Motor neuron (in vitro differentiated cells): ENCODE measurements at regions not wholly inside any gene's neighbourhood (a gene's known extent, or its start where the extent isn't known, plus 50 kb on each side); places are given as distances from the start of the nearest gene placed in this dataset.
"Not testable (repeated sequence)": the region's sequence is repeated elsewhere in the genome, so short reads cannot be mapped to it uniquely, and the experiment has no call there.

Experiments used
- ATAC-seq, 8 experiments: fragments of 200-7000 bp; cut with Tn5 transposase; replicated peaks in 6 of 8; 2 replicates each; pipeline ENCODE4 v1.8.0; 2021; ENCODE audit warnings: mild to moderate bottlenecking in 8 of 8, moderate library complexity in 8 of 8
- H3K27ac ChIP-seq, 2 donors: fragments of 250-450 bp; sonication (Bioruptor Pico); 2 replicates each; pipeline ENCODE4 v1.9.0; 2021; ENCODE audit warnings: antibody characterized with exemption in 2 of 2, mild to moderate bottlenecking in 2 of 2, moderate library complexity in 1 of 2
- H3K4me1 ChIP-seq, 2 donors: fragments of 250-450 bp; sonication (Bioruptor Pico); replicated peaks in 1 of 2; 2 replicates each; pipeline ENCODE4 v1.6.1; 2021; ENCODE audit warnings: antibody characterized with exemption in 2 of 2, mild to moderate bottlenecking in 2 of 2, moderate library complexity in 1 of 2
- H3K4me3 ChIP-seq, 5 donors: fragments of 250-450 bp; sonication (Bioruptor Pico); 2 replicates each; pipeline ENCODE4 v1.9.0; 2021; ENCODE audit warnings: antibody characterized with exemption in 5 of 5, mild to moderate bottlenecking in 5 of 5, moderate library complexity in 4 of 5
- WGBS, 10 experiments: fragments of 450-650 bp; shearing (Covaris generic); methylation state at CpG; one replicate each; pipeline ENCODE4 v1.0.0; 2022; 5-methylcytosine and 5-hydroxymethylcytosine counted together
- in situ Hi-C, 9 experiments: fragments of 400-800 bp; cut with MboI; loops; one replicate each; pipeline ENCODE4 v1.15.0; 2021; ENCODE audit warnings: low sequenced_read_pairs in 9 of 9, low pct_unique_long_range_greater_than_20kb in 2 of 9; ENCODE audit not compliant: unreplicated experiment in 9 of 9

DNA sequence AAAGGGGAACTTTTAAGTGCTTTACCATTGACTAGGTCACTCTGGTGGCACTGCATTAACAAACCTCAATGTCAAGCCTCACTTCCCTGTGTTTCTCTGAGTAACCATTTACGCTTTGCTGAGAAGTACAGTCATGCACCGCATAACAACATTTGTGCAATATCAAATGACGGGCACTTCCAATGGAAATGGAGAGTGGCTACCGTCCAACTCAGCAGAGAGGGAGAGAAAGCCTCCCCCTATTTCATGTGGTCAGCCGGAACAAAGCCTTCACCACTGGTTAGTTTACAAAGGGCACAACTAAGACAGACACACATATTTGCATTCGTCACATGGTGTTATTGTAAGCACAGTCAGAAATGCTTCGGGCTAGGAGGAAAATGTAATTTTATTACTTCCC, 117.3 kb downstream of the RASSF10 start:
- H3K4me3 ChIP-seq, result no peak overlapping the region
- peak; percentile 29 to 98 (median 74) for ATAC-seq
- 40 to 80% (median 64%) methylated on average over 1 to 7 of the region's 7 CpGs; no CpG with 5 or more reads in 1 of the 10 experiments for WGBS, 10 experiments
- H3K4me1 ChIP-seq, result no peaks in the 10 kb centered on the region
- in situ Hi-C loops, result loop anchor here in 1 of 9 experiments (25.0 kb wide), 1 partner anchor 111 kb away; no protein-coding TSS in a partner anchor
- H3K27ac ChIP-seq, result no peak overlapping the region

DNA sequence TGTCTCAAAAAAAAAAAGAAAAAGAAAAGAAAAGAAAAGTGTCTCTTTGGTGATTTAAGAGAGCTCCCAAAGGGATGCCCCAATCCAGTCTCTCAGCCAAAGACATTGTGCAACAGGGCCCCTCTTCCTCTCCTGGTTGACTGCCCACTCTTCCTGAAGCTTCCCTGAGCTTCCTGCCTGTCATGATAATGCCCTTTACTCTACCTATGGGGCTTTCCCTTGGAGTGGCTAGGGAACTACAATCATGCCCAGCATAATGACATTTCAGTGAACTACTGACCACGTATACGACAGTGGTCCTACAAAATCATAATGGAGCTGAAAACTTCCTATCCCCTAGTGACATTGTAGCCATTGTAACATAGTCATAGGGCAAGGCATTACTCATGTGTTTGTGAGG, 118.0 kb downstream of the RASSF10 start:
- Histone ChIP-seq H3K4me3 (no peak overlapping the region), H3K27ac (no peak overlapping the region), H3K4me1 (no peaks in the 10 kb centered on the region)
- WGBS, 10 experiments, result 67 to 100% (median 94%) methylated on average over 2 of the region's 2 CpGs; no CpG with 5 or more reads in 6 of the 10 experiments
- in situ Hi-C loops, result loop anchor here in 1 of 9 experiments (25.0 kb wide), 1 partner anchor 110 kb away; no protein-coding TSS in a partner anchor
- no peak for ATAC-seq

DNA sequence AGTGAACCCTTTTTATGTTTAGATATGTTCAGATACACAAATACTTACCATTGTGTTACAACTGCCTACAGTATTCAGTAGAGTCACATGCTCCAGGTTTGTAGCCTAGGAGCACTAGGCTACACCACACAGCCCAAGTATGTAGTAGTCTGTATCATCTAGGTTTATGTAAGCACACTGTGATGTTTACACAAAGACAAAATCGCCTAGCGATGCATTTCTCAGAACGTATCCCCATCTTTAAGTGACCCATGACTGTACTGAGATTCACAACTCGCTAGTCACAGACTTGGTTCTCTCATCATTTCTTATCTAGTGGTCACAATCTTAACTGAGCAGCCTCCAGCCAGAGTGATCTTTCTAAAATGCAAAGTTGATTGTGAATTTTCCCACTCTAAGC, 119.2 kb downstream of the RASSF10 start:
- no peak overlapping the region for H3K4me3 ChIP-seq
- WGBS, 10 experiments, result 54 to 100% (median 84%) methylated on average over 3 to 4 of the region's 4 CpGs; no CpG with 5 or more reads in 2 of the 10 experiments
- H3K27ac ChIP-seq, result no peak overlapping the region
- in situ Hi-C loops, result loop anchor here in 1 of 9 experiments (25.0 kb wide), 1 partner anchor 109 kb away; no protein-coding TSS in a partner anchor
- no peaks in the 10 kb centered on the region for H3K4me1 ChIP-seq
- peak in 1 of 8 experiments; percentile 77 for ATAC-seq

DNA sequence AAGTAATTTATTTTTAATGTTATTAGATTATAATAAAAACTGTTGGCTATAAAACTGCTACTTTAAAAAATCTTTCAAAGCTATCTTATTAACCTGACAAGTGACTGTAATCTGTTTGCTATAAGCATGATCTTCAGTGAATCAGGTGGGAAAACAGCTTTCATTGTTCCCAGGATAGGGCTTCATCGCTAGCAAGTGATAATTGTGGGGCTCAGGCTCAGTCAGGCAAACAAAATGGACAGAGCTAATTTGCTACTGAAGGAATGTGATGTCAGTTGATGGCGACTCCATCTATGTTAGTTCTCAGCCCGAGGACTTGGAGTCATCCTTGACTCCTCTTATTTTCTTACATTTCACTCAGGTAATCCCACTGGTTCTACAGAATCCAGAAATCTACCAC, 125.0 kb downstream of the RASSF10 start:
- in situ Hi-C loops, result loop anchor here in 1 of 9 experiments (25.0 kb wide), 1 partner anchor 103 kb away; no protein-coding TSS in a partner anchor
- no peak for ATAC-seq
- Histone ChIP-seq H3K4me3 (no peak overlapping the region), H3K27ac (no peak overlapping the region), H3K4me1 (peaks cover 7 to 21% of the 10 kb centered on the region in 2 donors)
- 47 to 88% (median 71%) methylated on average over 1 to 3 of the region's 3 CpGs; no CpG with 5 or more reads in 5 of the 10 experiments for WGBS, 10 experiments

DNA sequence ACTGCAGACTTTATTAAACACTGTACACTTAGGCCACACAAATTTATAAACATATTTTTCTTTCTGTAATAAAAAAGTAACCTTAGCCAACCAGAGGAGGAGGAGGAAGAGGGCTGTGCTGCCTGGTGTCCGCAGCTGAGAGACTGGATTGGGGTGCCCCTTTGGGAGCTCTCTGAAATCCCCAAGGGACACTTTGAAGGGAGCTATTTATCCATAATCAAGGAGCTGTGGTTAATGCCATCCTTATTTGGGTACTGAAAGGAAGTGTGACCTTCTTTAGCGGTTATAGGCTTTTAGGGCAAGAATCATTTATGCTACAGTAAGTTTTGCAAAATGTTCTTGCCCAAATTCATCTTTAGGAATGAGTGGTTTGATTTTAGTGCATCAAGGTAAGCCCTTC, 125.8 kb downstream of the RASSF10 start:
- in situ Hi-C loops, result loop anchor here in 1 of 9 experiments (25.0 kb wide), 1 partner anchor 102 kb away; no protein-coding TSS in a partner anchor
- Histone ChIP-seq H3K4me3 (no peak overlapping the region), H3K27ac (no peak overlapping the region), H3K4me1 (peaks cover 7 to 23% of the 10 kb centered on the region in 2 donors)
- WGBS, 10 experiments, result 0 to 100% (median 85%) methylated on average over 1 to 2 of the region's 2 CpGs; no CpG with 5 or more reads in 2 of the 10 experiments
- ATAC-seq, result peak in 5 of 8 experiments; percentile 14 to 44 (median 31)

DNA sequence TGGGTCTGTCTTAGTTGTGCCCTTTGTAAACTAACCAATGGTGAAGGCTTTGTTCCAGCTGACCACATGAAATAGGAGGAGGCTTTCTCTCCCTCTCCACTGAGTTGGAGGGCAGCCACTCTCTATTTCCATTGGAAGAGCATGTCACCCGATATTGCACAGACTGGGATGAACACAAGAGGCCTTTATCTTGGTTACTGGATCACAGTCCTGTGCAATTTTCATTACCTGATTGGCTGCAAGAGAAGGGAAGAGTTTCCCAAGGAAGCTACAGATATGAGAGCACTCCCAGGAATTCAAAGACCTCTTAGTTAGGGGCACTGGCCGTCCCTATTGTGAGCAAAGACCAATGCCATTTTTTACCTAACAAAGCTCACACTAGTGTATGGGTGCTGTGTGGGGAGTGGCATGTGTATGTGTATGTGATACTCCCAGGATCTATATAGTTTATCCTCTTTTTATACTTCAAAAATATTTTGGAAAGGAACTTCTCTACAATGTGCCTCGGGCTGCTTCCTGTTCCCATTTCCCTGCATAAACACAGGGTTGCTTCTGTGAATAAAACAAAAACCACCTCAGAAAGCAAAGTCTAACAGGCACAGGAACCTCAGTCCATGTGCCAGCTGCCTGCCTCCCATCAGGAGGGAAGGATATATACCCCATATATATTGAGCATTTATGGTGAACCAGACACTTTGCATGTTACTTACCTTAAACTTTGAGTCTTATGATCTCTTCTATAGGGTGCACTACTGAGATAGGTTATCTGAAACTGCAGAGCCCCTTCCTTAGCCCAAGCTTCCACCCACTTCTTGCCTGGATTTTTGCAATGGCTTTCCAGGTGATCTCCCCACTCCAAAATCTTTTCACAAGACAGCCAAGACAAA, 126.5 kb downstream of the RASSF10 start:
- Histone ChIP-seq H3K4me1 (peaks cover 14 to 30% of the 10 kb centered on the region in 2 donors), H3K27ac (no peak overlapping the region), H3K4me3 (no peak overlapping the region)
- WGBS, 10 experiments, result 17 to 69% (median 43%) methylated on average over 1 to 3 of the region's 3 CpGs; no CpG with 5 or more reads in 4 of the 10 experiments
- in situ Hi-C loops, result loop anchor here in 1 of 9 experiments (25.0 kb wide), 1 partner anchor 102 kb away; no protein-coding TSS in a partner anchor
- ATAC-seq, result peak; percentile 79 to 96 (median 92)

DNA sequence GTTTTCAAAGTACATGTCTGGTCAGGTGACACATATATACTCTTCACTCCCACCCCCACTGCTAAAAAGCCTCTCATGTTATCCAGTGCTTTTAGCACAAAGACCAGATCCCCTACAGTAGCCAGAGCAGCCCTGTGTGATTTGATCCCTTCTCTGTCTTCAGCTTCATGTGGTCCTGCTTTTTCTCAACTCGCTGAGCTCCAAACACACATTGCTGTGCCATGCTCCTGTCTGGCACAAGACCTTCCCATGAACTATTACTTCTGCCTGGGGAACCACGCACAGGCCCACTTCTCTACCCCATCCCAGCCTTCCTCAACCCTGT, 127.1 kb downstream of the RASSF10 start:
- 17 to 100% (median 76%) methylated on average over 1 to 2 of the region's 2 CpGs; no CpG with 5 or more reads in 3 of the 10 experiments for WGBS, 10 experiments

DNA sequence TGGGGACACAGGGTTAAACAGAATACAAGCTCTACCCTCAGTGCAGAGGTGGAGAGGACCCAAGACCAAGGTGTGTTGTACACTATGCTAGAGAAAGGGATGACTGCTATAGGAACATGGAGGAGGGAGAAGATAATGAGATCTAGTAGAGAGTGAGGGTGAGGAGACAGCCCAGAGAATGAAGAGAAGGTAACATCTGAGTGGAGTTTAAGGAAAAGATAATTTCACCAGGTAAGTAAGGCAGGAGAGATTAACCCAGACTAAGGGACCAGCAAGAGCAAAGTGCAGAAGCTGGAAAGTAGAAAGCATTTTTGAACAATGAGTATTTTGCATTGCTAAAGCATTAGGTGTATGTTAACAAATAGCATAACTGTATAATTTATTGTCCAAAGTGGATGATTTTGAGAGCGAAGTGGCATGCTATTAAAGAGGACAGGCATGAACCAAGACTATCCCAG, 128.8 kb downstream of the RASSF10 start:
- Histone ChIP-seq H3K27ac (no peak overlapping the region), H3K4me1 (peaks cover 17 to 34% of the 10 kb centered on the region in 2 donors), H3K4me3 (no peak overlapping the region)
- in situ Hi-C loops, result loop anchor here in 1 of 9 experiments (25.0 kb wide), 1 partner anchor 99 kb away; no protein-coding TSS in a partner anchor
- no peak for ATAC-seq
- 0 to 100% (median 48%) methylated on average over 1 of the region's 1 CpG; no CpG with 5 or more reads in 2 of the 10 experiments for WGBS, 10 experiments

More for the DNA sequence above, 127.1 kb downstream of the RASSF10 start:
- no peak overlapping the region for H3K4me3 ChIP-seq
- in situ Hi-C loops, result loop anchor here in 1 of 9 experiments (25.0 kb wide), 1 partner anchor 101 kb away; no protein-coding TSS in a partner anchor
- no peak overlapping the region for H3K27ac ChIP-seq
- peaks cover 17 to 34% of the 10 kb centered on the region in 2 donors for H3K4me1 ChIP-seq
- ATAC-seq, result no peak

DNA sequence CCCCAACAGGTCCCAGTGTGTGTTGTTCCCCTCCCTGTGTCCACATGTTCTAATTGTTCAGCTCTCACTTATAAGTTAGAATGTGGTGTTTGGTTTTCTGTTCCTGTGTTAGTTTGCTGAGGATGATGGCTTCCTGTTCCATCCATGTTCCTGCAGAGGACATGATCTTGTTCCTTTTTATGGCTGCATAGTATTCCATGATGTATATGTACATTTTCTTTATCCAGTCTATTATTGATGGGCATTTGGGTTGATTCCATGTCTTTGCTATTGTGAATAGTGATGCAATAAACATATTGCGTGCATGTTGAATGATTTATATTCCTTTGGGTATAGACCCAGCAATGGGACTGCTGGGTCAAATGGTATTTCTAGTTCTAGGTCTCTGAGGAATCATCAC, 130.0 kb downstream of the RASSF10 start:
- in situ Hi-C loops, result loop anchor here in 1 of 9 experiments (25.0 kb wide), 1 partner anchor 98 kb away; no protein-coding TSS in a partner anchor
- ATAC-seq, H3K27ac ChIP-seq, H3K4me3 ChIP-seq: not testable (repeated sequence)
- WGBS, 10 experiments, result 75 to 100% (median 100%) methylated on average over 1 of the region's 1 CpG; no CpG with 5 or more reads in 3 of the 10 experiments
- peaks cover 17 to 30% of the 10 kb centered on the region in 2 donors for H3K4me1 ChIP-seq

DNA sequence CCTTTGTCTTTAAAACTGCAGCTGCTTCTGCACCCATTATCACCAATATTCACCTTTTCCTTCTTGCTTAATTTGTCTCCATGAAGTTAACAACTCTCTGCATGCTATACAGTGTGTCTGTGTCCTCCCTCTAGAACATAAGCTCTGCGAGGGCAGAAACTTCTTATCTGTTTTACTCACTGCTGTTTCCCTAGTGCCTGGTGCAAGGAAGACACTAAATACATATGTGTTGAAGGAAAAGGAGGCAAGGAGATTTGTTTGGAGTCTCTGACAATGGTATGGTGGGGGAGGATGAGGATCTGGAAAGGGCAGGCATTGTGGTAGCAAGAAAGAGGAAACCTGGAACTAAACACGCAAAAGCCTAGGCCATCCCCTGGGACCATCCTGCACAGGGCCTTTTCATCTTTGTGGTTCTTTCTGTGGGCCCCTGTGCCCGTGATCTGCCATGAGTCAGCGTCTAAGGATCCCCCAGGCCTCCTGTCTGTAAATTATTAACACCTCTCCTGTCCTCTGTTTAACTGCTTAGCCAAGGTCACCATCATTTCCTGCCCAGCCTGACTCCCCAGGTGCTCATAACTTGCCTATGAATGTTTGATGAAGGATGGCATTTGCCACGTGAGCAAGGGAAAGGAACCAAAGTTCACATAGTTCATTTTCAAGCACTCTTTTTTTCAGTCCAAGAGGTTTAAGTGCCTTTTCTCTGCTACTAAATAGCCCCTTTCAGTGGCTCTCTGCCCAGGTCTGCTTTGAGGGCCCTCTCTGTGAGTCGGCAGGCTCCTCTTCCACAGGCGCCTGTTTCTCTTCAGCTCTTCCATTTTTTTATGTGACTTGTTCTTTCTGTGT, 131.1 kb downstream of the RASSF10 start:
- in situ Hi-C loops, result loop anchor here in 1 of 9 experiments (25.0 kb wide), 1 partner anchor 97 kb away; no protein-coding TSS in a partner anchor
- 6 to 65% (median 46%) methylated on average over 1 to 6 of the region's 7 CpGs for WGBS, 10 experiments
- peak in 5 of 8 experiments; percentile 16 to 95 (median 78) for ATAC-seq
- Histone ChIP-seq H3K27ac (no peak overlapping the region), H3K4me3 (no peak overlapping the region), H3K4me1 (peaks cover 16 to 18% of the 10 kb centered on the region in 2 donors)

DNA sequence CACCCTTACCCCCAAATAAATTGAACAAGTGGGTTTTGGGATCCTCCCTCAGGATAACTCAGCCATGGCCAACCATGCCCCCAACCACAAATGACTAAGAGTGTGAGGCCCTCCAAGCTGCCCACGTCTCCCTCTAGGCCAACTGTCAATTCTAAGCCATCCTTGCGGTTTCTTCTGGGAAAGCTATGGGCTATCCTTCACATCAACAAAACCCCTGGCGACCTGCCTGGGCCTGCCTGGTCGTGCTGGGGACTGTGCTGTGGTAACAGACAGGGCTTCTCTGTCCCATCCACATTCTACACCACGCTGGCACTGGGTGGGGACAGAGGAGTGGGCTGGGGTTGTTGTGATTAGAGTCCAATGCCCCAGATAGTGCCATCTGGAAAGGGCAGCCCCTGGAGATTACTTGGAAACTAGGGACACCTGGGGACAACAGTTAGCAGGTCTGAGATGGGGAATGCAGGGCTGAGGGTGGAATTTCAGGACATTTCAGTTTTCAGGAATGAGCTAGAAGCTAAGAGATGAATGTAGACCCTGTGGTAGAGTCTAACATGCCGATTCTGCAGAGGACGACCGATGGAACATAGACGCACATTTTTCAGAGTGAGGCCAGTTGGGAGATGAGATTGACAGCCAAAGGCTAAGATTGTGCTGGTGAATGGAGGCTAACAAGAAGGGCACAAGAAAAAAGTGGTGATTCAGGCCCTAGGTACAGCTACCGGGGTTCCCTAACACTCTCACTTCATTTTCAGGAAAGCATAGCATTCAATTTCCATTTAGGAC, 131.9 kb downstream of the RASSF10 start:
- in situ Hi-C loops, result loop anchor here in 1 of 9 experiments (25.0 kb wide), 1 partner anchor 96 kb away; no protein-coding TSS in a partner anchor
- peak in 1 of 8 experiments; percentile 39 for ATAC-seq

More for the DNA sequence above, 131.9 kb downstream of the RASSF10 start:
- peaks cover 9 to 13% of the 10 kb centered on the region in 2 donors for H3K4me1 ChIP-seq
- no peak overlapping the region for H3K27ac ChIP-seq
- no peak overlapping the region for H3K4me3 ChIP-seq
- 35 to 97% (median 85%) methylated on average over 1 to 6 of the region's 10 CpGs; no CpG with 5 or more reads in 2 of the 10 experiments for WGBS, 10 experiments
